ENCODE measurements at regions not wholly inside any gene's neighbourhood (a gene's known extent, or its start where the extent isn't known, plus 50 kb on each side); places are given as distances from the start of the nearest gene placed in this dataset.

DNA sequence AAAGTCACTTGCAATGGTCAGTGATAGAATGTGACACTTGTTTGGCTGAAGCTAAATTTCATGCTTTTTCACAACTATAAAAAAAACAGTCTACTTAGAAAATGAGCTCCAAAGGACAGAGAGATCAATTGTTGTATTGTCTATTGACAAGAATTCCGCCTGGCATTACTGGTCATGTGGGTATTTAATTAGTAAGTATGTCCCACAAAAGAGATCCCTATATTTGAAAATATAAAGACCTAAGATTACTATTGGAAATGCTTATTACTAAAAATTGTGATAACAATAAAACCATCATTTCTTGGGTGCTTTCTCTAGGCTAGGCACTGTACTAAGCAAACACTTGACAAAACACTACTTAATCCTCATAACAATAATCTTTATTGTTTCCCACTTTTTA lies 745.2 kb upstream of the C9orf72 start:
- no peaks in the 10 kb centered on the region for H3K36me3 ChIP-seq (ENCODE audit: control insufficient read depth, insufficient read depth, low read length)
- TF ChIP-seq, protein P1, sequence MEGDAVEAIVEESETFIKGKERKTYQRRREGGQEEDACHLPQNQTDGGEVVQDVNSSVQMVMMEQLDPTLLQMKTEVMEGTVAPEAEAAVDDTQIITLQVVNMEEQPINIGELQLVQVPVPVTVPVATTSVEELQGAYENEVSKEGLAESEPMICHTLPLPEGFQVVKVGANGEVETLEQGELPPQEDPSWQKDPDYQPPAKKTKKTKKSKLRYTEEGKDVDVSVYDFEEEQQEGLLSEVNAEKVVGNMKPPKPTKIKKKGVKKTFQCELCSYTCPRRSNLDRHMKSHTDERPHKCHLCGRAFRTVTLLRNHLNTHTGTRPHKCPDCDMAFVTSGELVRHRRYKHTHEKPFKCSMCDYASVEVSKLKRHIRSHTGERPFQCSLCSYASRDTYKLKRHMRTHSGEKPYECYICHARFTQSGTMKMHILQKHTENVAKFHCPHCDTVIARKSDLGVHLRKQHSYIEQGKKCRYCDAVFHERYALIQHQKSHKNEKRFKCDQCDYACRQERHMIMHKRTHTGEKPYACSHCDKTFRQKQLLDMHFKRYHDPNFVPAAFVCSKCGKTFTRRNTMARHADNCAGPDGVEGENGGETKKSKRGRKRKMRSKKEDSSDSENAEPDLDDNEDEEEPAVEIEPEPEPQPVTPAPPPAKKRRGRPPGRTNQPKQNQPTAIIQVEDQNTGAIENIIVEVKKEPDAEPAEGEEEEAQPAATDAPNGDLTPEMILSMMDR (IDR thresholded peaks at IDR 0.05; ENCODE audit: insufficient read depth, low read length, poor library complexity, severe bottlenecking), result no peak
- no peak overlapping the region for H3K4me3 ChIP-seq (ENCODE audit: low read depth, low read length)
- no peak for DNase-seq (ENCODE audit: low read depth)
- H3K27me3 ChIP-seq (ENCODE audit: control insufficient read depth, insufficient read depth, low read length), result no peaks in the 10 kb centered on the region

DNA sequence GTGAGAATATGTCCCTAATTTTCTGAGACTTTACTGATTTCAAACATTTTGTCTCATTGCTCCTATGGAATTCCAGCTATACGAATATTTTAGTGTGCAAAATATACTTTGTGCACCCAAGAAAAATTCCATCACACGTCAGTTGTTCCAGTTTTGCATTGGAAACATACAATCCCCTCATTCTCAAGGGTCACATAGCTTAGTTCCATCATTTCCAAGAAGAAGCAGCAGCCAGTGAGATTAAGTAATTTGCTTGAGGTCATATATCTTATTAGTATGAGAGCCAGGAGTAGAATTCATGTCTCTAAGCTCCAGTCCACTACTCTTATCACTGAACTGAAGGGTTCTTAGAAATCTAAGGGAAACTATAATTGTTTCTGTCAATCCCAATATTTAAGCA lies 746.7 kb upstream of the C9orf72 start:
- no peaks in the 10 kb centered on the region for H3K36me3 ChIP-seq (ENCODE audit: control insufficient read depth, insufficient read depth, low read length)
- no peak overlapping the region for H3K4me3 ChIP-seq (ENCODE audit: low read depth, low read length)
- no peaks in the 10 kb centered on the region for H3K27me3 ChIP-seq (ENCODE audit: control insufficient read depth, insufficient read depth, low read length)
- TF ChIP-seq, protein P1 (IDR thresholded peaks at IDR 0.05; ENCODE audit: insufficient read depth, low read length, poor library complexity, severe bottlenecking), result no peak
- no peak for DNase-seq (ENCODE audit: low read depth)

GRCh38 chr9:28320616-28321015 lies 747.3 kb upstream of the C9orf72 start:
- DNase-seq (ENCODE audit: low read depth), result no peak
- H3K4me3 ChIP-seq (ENCODE audit: low read depth, low read length), result no peak overlapping the region
- TF ChIP-seq, protein P1 (IDR thresholded peaks at IDR 0.05; ENCODE audit: insufficient read depth, low read length, poor library complexity, severe bottlenecking), result no peak
- H3K36me3 ChIP-seq (ENCODE audit: control insufficient read depth, insufficient read depth, low read length), result no peaks in the 10 kb centered on the region
- no peaks in the 10 kb centered on the region for H3K27me3 ChIP-seq (ENCODE audit: control insufficient read depth, insufficient read depth, low read length)

GRCh38 chr9:28329323-28329722 lies 756.0 kb upstream of the C9orf72 start:
- Histone ChIP-seq H3K36me3 (ENCODE audit: control insufficient read depth, insufficient read depth, low read length) (no peaks in the 10 kb centered on the region), H3K4me3 (ENCODE audit: low read depth, low read length) (no peak overlapping the region), H3K27me3 (ENCODE audit: control insufficient read depth, insufficient read depth, low read length) (no peaks in the 10 kb centered on the region)
- TF ChIP-seq, protein P1 (IDR thresholded peaks at IDR 0.05; ENCODE audit: insufficient read depth, low read length, poor library complexity, severe bottlenecking), result no peak
- DNase-seq (ENCODE audit: low read depth), result no peak

DNA sequence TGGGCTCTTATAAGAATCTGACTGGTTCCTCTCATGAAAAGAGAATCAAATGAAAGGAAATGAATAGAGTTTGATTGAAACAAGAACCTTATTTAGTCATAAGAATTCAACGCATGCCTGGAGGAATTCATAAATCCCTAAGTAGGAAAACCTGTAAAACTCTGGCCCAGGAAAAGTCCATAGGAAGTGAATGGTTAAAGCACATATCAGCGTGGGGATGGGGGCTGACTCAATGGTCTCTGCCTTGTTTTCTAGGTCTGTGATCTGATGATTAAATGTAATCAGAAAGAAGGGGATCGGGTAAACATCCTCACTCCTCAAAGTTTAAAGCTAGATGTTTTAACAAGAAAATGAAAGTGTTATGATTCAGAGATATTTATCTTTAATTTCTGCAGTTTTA lies 759.4 kb upstream of the C9orf72 start:
- TF ChIP-seq, protein P1 (IDR thresholded peaks at IDR 0.05; ENCODE audit: insufficient read depth, low read length, poor library complexity, severe bottlenecking), result no peak
- Histone ChIP-seq H3K4me3 (ENCODE audit: low read depth, low read length) (no peak overlapping the region), H3K36me3 (ENCODE audit: control insufficient read depth, insufficient read depth, low read length) (no peaks in the 10 kb centered on the region), H3K27me3 (ENCODE audit: control insufficient read depth, insufficient read depth, low read length) (no peaks in the 10 kb centered on the region)
- no peak for DNase-seq (ENCODE audit: low read depth)

- Histone ChIP-seq H3K36me3 (ENCODE audit: control insufficient read depth, insufficient read depth, low read length) (no peaks in the 10 kb centered on the region), H3K27me3 (ENCODE audit: control insufficient read depth, insufficient read depth, low read length) (no peaks in the 10 kb centered on the region), H3K4me3 (ENCODE audit: low read depth, low read length) (no peak overlapping the region)
- no peak for DNase-seq (ENCODE audit: low read depth)
- TF ChIP-seq, protein P1 (IDR thresholded peaks at IDR 0.05; ENCODE audit: insufficient read depth, low read length, poor library complexity, severe bottlenecking), result no peak
Measured at GRCh38 chr9:28341913-28342312, 768.6 kb upstream of the C9orf72 start.

Data from kidney epithelial cell (primary cell).